GF-D8 (cell line): ENCODE measurements at regions not wholly inside any gene's neighbourhood (a gene's known extent, or its start where the extent isn't known, plus 50 kb on each side); places are given as distances from the start of the nearest gene placed in this dataset.

Source experiments
- DNase-seq: peaks from one replicate; lab custom pipeline; 2025; lab: John Stamatoyannopoulos, UW

DNA sequence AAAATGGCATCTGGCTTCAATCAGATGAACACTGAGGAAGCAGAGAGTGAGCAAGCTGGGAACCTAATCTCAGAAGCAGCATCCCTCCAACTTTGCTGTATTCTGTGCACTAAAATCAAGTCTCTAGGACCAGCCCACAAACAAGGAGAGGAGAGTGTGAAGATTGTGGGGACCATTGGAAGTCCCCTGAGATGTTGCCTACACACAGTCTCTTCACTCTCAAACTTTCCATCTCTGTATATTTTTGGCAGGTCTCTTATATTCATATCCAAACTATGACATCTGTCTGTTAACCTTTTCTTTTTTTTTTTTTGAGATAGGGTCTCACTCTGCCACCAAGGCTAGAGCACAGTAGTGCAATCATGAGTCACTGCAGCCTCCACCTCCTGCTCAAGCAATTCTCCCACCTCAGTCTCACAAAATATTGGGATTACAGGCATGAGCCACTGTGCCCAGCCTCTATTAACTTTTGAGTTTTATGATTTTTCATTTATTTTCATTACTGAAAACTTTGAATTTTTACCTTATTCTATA lies 1096.4 kb downstream of the TBC1D22A start:
- DNase-seq: no peak

DNA sequence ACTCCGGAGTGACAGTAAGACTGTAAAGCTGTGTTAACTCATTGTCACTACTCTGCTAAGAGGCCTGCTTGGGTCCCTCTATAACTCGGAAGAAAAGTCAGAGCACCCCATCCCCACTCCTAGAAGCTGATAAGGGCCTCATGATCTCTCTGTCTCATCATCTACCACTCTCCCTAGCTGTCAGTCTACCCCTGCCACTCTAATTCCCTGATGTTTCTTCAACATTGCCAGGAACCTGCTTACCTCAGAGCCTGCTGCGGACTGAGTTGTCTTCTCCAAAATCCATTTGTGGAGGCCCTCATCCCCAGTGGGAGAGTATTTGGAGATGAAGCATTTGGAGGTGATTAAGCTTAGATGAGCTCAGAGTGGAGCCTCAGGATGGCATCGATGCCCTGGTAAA lies 1092.2 kb downstream of the TBC1D22A start:
- DNase-seq: no peak

GRCh38 chr22:47854251-47854650 lies 1091.8 kb downstream of the TBC1D22A start:
- no peak for DNase-seq

DNA sequence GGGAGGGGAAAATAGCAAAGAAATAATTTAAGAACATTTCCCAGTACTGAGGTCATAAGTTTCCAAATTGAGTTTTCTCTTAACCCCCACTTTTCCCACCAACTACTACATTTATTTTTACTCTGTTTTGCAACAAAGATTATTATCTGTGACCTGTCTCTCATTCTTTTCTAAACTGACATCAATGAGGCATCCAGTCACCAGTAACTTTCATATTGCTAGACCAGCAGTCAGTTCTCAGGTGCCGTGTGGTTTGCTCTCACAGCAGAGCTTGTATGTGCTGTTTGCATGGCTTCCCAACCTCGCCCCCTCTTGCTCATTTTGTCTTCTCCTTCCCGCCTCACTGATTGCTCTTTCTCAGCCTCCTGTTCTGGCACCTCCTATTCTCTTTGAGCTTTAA lies 1091.3 kb downstream of the TBC1D22A start:
- no peak for DNase-seq

DNA sequence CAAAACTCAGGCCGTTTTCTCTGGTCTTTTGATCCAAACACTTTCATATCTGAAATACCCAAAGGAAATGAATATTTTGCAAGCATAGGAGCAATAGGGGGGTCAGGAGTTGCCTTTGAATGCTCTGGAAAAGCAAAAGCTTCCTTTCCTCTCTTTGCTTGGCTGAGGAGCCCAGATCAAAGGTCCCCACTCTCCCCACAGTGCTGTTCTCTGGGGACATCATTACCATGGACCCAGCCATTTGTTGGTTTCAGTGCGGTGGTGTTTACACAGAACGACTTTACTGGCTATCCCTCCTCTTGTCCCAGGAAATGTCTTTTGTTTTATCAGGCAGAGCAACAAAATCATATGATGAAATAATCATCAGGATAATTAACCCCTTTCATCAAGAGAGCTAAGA lies 1089.1 kb downstream of the TBC1D22A start:
- no peak for DNase-seq

DNA sequence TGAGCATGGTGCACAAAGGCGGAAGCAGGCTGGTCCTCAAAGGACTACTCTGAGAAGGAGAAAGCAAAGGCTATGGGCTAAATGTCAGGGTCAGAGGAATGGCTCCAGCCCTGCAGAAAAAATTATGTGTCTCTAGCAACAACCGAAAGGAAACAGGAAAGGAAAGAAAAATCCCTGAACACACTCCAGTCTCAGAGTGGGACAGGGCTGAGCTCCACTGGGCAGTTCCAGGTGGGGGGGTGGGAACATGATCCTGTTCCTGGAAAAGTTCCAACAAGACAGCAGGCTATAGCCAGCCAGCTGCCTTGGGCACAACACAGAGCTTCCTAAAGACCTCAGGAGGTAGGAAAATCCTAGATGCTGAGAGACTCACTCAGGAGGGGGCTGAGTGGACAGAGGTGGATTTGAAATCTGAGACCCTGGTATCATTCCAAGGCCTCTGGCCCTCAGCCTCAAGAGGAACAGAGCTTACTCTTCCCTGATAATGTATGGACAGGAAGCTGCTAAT lies 1088.2 kb downstream of the TBC1D22A start:
- no peak for DNase-seq

GRCh38 chr22:47849576-47849975 lies 1087.1 kb downstream of the TBC1D22A start:
- no peak for DNase-seq

GRCh38 chr22:47848184-47848920 lies 1085.9 kb downstream of the TBC1D22A start:
- no peak for DNase-seq

DNA sequence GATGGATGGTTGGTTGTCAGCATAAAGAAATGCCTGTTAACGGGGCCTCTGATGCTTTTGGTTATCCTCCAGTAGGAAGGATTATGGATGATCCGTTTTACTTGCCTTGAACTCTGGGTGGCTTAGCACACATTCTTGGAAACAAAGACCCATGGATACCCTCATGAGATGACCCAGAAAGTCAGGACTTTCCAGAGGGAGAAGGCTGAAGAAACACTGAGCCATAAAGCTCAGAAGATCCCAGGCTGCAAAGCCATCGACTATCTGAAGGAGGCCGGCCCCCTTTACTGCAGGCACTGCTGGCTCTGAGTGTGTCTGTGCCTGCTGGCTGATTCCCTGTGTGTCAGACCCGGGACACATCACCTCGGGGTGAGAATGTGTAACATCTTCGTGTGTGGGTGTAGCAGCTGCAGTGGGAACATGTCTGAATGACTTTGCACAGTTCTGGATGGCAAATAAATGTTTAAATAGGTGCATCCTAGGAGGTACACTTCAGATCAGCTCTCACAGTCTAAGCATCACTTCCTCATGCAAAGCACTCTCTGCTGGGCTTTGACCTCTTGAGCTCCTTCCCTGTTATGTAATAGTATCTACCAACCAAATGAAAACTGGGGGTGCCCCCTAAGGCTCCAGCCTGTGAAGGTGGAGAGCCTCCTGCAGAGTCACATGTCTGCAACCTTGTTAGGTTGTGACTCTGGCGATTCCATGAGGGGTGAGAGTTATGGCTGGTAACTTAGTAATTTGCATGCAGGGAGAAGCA lies 1084.9 kb downstream of the TBC1D22A start:
- no peak for DNase-seq

- no peak for DNase-seq
Measured at GRCh38 chr22:47846206-47846605, 1083.8 kb downstream of the TBC1D22A start.

GRCh38 chr22:47842119-47842518 lies 1079.7 kb downstream of the TBC1D22A start:
- no peak for DNase-seq

DNA sequence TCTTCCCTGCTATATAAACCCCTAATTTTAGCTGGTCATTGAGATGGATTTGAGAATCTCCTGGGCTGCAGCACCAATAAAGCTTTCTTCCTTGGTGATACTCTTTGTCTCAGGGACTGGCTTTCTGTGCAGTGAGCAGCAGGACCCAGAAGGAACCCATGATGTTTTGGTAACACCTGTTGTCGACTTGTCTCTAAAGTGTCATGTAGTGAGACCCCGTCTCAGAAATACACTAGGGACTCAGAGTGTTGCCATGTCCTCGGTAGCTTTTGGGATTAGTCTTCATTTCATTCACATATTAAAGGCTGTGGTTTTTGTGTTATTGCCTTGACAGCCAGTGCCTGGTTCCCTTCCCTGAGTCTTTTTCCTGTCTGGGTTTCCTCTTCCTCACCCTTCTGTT lies 1078.7 kb downstream of the TBC1D22A start:
- DNase-seq: no peak

DNA sequence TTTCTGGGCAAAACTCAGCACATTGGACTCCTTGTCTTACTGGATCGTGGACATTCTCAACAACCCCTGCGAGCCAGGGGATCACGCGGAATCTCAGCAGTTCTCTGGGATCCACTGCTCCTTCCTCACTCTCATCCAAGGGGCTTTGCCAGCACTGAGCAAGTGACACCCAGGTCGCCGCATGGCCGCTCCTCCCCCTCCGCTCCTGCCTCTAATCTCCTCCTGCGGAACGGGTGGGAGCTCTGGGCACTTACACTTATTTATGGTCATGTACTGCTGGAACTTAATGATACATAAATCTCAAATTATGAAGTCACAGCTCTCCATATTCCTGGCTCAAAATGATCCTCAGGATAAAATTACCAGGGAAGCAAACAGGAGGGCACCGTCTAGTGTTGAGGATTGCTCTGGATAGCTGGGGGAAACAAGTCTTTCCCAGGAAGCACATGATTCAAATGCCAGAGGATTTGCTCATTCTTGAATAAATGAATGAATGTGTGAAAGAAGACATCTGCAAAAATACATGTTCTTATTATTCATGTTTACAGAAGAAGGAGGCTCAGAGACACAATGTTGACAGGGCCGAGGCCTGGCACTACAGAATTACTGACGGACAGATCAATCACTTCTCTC lies 1077.3 kb downstream of the TBC1D22A start:
- DNase-seq: no peak

DNA sequence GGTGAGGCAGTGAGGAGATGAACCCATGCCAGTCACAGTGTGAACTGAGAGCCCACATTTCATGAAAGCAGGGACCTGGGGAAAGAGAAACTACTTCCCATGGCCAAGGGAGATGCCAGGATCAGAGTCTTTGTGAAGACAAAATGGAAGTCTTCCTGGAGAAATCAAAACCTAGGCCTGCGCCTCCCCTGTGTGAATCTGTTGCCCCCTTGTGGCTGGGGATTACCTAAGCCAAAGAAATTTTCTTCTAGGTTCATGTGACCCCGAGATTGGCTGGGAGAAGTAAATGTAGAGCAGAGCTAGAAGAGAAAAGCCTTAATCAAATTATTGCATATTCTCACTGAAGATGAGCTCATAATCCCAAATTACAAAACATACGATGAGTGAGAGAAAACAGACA lies 1075.3 kb downstream of the TBC1D22A start:
- DNase-seq: no peak

DNA sequence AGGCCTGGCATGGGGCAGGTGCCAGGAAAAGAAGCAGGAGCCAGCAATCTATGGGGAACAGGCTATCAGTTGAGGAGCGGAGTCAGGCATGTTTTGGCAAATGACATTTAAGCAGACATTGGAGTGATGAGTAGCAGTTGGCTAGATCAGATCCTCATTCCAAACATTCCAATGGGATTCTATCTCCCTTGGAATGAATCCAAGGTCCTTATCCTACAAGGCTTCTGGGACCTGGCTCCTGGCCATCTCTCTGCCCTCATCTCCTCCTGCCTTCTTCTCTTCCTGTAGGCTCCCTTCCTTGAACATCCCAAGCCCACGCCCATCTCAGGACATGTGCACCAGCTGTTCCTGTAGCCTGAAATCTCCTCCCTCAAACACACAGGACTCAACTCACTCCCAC lies 1074.5 kb downstream of the TBC1D22A start:
- no peak for DNase-seq

DNA sequence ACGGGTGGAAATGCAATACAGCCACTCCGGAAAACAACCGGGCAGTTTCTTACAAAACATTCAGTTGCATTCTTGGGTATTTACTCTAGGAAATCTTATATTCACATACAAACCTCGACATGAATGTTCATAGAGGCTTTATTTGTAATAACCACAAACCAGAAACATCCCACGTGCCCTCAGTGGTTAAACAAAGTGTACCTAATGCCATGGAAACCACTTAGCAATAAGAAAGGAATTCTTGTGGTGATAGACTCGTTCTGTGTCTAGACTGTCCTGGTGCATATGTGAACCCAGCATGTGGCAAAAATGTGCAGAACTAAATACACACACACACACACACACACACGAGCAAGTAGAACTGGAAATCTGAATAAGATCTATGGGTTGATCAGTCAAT lies 1073.3 kb downstream of the TBC1D22A start:
- no peak for DNase-seq

- DNase-seq: no peak
Measured at GRCh38 chr22:47826016-47826415, 1063.6 kb downstream of the TBC1D22A start.

- no peak for DNase-seq
Measured at GRCh38 chr22:47822422-47822821, 1060.0 kb downstream of the TBC1D22A start.

- DNase-seq: no peak
Measured at GRCh38 chr22:47818496-47818895, 1056.0 kb downstream of the TBC1D22A start.

DNA sequence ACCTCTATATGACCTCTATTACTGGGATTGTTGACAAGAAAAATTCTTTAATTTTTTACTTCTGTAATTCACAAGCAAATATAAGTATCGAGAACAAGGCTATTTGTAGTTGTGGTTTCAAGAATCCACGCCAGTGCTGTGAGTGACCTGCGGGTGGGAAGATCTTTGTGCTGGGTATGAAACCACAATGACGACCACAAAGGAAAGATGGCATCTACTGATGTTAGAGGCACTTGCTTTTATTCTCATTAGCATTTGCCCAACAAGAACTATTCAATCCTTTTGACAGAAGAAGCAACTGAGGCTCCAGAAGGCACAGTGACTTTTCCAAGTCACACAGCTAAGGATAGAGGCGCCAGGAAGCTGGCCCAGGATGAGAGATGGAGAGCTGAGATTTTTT lies 1054.9 kb downstream of the TBC1D22A start:
- no peak for DNase-seq

- DNase-seq: no peak
Measured at GRCh38 chr22:47816863-47817210, 1054.4 kb downstream of the TBC1D22A start.

GRCh38 chr22:47816121-47816862 lies 1053.8 kb downstream of the TBC1D22A start:
- no peak for DNase-seq
